SK-N-SH treated with all-trans-retinoic acid at 6 μM for 48 hours (cell line): ENCODE measurements at regions not wholly inside any gene's neighbourhood (a gene's known extent, or its start where the extent isn't known, plus 50 kb on each side); places are given as distances from the start of the nearest gene placed in this dataset.

Source experiments
- ATAC-seq: fragments of 200-7000 bp; cut with Tn5 transposase; 3 replicates; pipeline ENCODE4 v1.9.1; 2020; ENCODE audit warnings: mild to moderate bottlenecking, moderate library complexity
- ARNTL ChIP-seq: fragments of 450-650 bp; formaldehyde crosslinking; IDR thresholded peaks from 2 replicates; pipeline ENCODE4 v1.5.0; 2020; ENCODE audit warnings: low read depth, mild to moderate bottlenecking, moderate library complexity, borderline replicate concordance
- BACH2 ChIP-seq: fragments of 250-450 bp; sonication (Bioruptor Pico); IDR thresholded peaks from 2 replicates; pipeline ENCODE4 v1.9.0; 2021; ENCODE audit warnings: mild to moderate bottlenecking, borderline replicate concordance
- CREB5 ChIP-seq: fragments of 250-450 bp; sonication (Bioruptor Pico); IDR thresholded peaks from 2 replicates; pipeline ENCODE4 v1.5.1; 2020; ENCODE audit warnings: low read depth, mild to moderate bottlenecking, moderate library complexity
- CSDC2 ChIP-seq: fragments of 250-450 bp; sonication (Bioruptor Pico); IDR thresholded peaks from 2 replicates; pipeline ENCODE4 v1.5.0; 2020; ENCODE audit warnings: mild to moderate bottlenecking, moderate library complexity
- CSRNP3 ChIP-seq: fragments of 250-450 bp; sonication (Bioruptor Pico); IDR thresholded peaks from 2 replicates; pipeline ENCODE4 v1.5.1; 2021; ENCODE audit warnings: mild to moderate bottlenecking, moderate library complexity
- ESRRG ChIP-seq: fragments of 250-450 bp; sonication (Bioruptor Pico); IDR thresholded peaks from 2 replicates; pipeline ENCODE4 v1.6.1; 2021; ENCODE audit warnings: mild to moderate bottlenecking
- GLIS3 ChIP-seq: fragments of 250-450 bp; sonication (Bioruptor Pico); IDR thresholded peaks from 2 replicates; pipeline ENCODE4 v1.5.0; 2020; ENCODE audit warnings: mild to moderate bottlenecking, moderate library complexity
- ISL1 ChIP-seq: fragments of 250-450 bp; sonication (Bioruptor Pico); IDR thresholded peaks from 2 replicates; pipeline ENCODE4 v2.1.2; 2022; ENCODE audit warnings: mild to moderate bottlenecking, moderate library complexity
- OSR1 ChIP-seq: fragments of 250-450 bp; sonication (Bioruptor Pico); IDR thresholded peaks from 2 replicates; pipeline ENCODE4 v1.8.0; 2022; ENCODE audit warnings: moderate library complexity, mild to moderate bottlenecking, inconsistent platforms
- PATZ1 ChIP-seq: fragments of 250-450 bp; sonication (Bioruptor Pico); IDR thresholded peaks from 2 replicates; pipeline ENCODE4 v1.8.0; 2020; ENCODE audit warnings: mild to moderate bottlenecking, moderate library complexity, borderline replicate concordance
- PPARA ChIP-seq: fragments of 250-450 bp; sonication (Bioruptor Pico); IDR thresholded peaks from 2 replicates; pipeline ENCODE4 v1.5.0; 2020; ENCODE audit warnings: mild to moderate bottlenecking, borderline replicate concordance
- RARB ChIP-seq: fragments of 250-450 bp; sonication (Bioruptor Pico); IDR thresholded peaks from 2 replicates; pipeline ENCODE4 v1.8.0; 2021; ENCODE audit warnings: mild to moderate bottlenecking, moderate library complexity
- SNAI2 ChIP-seq: fragments of 250-450 bp; sonication (Bioruptor Pico); IDR thresholded peaks from 2 replicates; pipeline ENCODE4 v1.5.0; 2020; ENCODE audit warnings: mild to moderate bottlenecking, moderate library complexity
- TCF4 ChIP-seq: fragments of 250-450 bp; sonication (Bioruptor Pico); IDR thresholded peaks from 2 replicates; pipeline ENCODE4 v1.8.0; 2021; ENCODE audit warnings: mild to moderate bottlenecking, moderate library complexity, borderline replicate concordance
- TOX ChIP-seq: fragments of 250-450 bp; sonication (Bioruptor Pico); IDR thresholded peaks from 2 replicates; pipeline ENCODE4 v1.8.0; 2021; ENCODE audit warnings: mild to moderate bottlenecking, moderate library complexity, borderline replicate concordance
- TSHZ2 ChIP-seq: fragments of 250-450 bp; sonication (Bioruptor Pico); IDR thresholded peaks from 2 replicates; pipeline ENCODE4 v1.5.0; 2020; ENCODE audit warnings: mild to moderate bottlenecking, moderate library complexity
- ZC3H10 ChIP-seq: fragments of 250-450 bp; sonication (Bioruptor Pico); IDR thresholded peaks from 2 replicates; pipeline ENCODE4 v1.5.1; 2021; ENCODE audit warnings: mild to moderate bottlenecking, moderate library complexity
- ZFP3 ChIP-seq: fragments of 250-450 bp; sonication (Bioruptor Pico); IDR thresholded peaks from 2 replicates; pipeline ENCODE4 v1.5.0; 2020; ENCODE audit warnings: mild to moderate bottlenecking, moderate library complexity
- ZFP30 ChIP-seq: fragments of 450-650 bp; formaldehyde crosslinking; IDR thresholded peaks from 2 replicates; pipeline ENCODE4 v1.5.0; 2022; ENCODE audit warnings: mild to moderate bottlenecking, moderate library complexity
- ZNF565 ChIP-seq: fragments of 450-650 bp; formaldehyde crosslinking; conservative IDR thresholded peaks from 2 replicates; pipeline ENCODE4 v1.5.0; 2020; ENCODE audit warnings: low read depth, mild to moderate bottlenecking, moderate library complexity
- ZNF70 ChIP-seq: fragments of 450-650 bp; formaldehyde crosslinking; IDR thresholded peaks from 2 replicates; pipeline ENCODE4 v1.5.0; 2020; ENCODE audit warnings: mild to moderate bottlenecking, moderate library complexity
- ZNF8 ChIP-seq: fragments of 450-650 bp; formaldehyde crosslinking; IDR thresholded peaks from 2 replicates; pipeline ENCODE4 v1.5.0; 2020; ENCODE audit warnings: mild to moderate bottlenecking, moderate library complexity

GRCh38 chr4:124065936-124066335 lies 646.6 kb downstream of the ANKRD50 start:
- TF ChIP-seq OSR1 (CRISPR knock-in tag) (no peak), ARNTL (CRISPR knock-in tag) (no peak), ZNF565 (CRISPR knock-in tag) (no peak), CREB5 (no peak), ESRRG (CRISPR knock-in tag) (no peak), PPARA (no peak), BACH2 (CRISPR knock-in tag) (no peak), ZFP30 (CRISPR knock-in tag) (no peak)
- no peak for ATAC-seq

- ATAC-seq: no peak
- no peak for TF ChIP-seq TSHZ2
- no peak for TF ChIP-seq ZNF70 (CRISPR knock-in tag)
- no peak for TF ChIP-seq CSRNP3 (CRISPR knock-in tag)
- no peak for TF ChIP-seq CSDC2 (CRISPR knock-in tag)
- TF ChIP-seq BACH2 (CRISPR knock-in tag): no peak
- TF ChIP-seq ARNTL (CRISPR knock-in tag): no peak
- no peak for TF ChIP-seq GLIS3 (CRISPR knock-in tag)
- no peak for TF ChIP-seq ZC3H10 (CRISPR knock-in tag)
- TF ChIP-seq SNAI2 (CRISPR knock-in tag): no peak
- TF ChIP-seq ZFP3 (CRISPR knock-in tag): no peak
- TF ChIP-seq CREB5: no peak
Measured at GRCh38 chr4:124066595-124066994, 645.9 kb downstream of the ANKRD50 start.

- no peak for TF ChIP-seq ZNF565 (CRISPR knock-in tag)
- no peak for TF ChIP-seq ZC3H10 (CRISPR knock-in tag)
- no peak for TF ChIP-seq ZNF70 (CRISPR knock-in tag)
- TF ChIP-seq TOX (CRISPR knock-in tag): no peak
- no peak for TF ChIP-seq SNAI2 (CRISPR knock-in tag)
- TF ChIP-seq ZFP3 (CRISPR knock-in tag): no peak
- TF ChIP-seq CSRNP3 (CRISPR knock-in tag): no peak
- no peak for TF ChIP-seq TCF4
Measured at GRCh38 chr4:124067046-124067445, 645.5 kb downstream of the ANKRD50 start.

GRCh38 chr4:124070688-124071484 lies 641.6 kb downstream of the ANKRD50 start:
- ATAC-seq: no peak
- no peak for TF ChIP-seq ZC3H10 (CRISPR knock-in tag)
- no peak for TF ChIP-seq RARB (CRISPR knock-in tag)
- TF ChIP-seq ZNF8: no peak
- no peak for TF ChIP-seq PATZ1 (CRISPR knock-in tag)
- TF ChIP-seq CSDC2 (CRISPR knock-in tag): no peak
- TF ChIP-seq PPARA: no peak
- no peak for TF ChIP-seq SNAI2 (CRISPR knock-in tag)
- TF ChIP-seq ZNF70 (CRISPR knock-in tag): no peak
- no peak for TF ChIP-seq TSHZ2
- no peak for TF ChIP-seq ZFP3 (CRISPR knock-in tag)
- no peak for TF ChIP-seq GLIS3 (CRISPR knock-in tag)
- no peak for TF ChIP-seq OSR1 (CRISPR knock-in tag)
- TF ChIP-seq ISL1: no peak

More at GRCh38 chr4:124067046-124067445, 645.5 kb downstream of the ANKRD50 start:
- ATAC-seq: no peak
